ENCODE measurements at regions not wholly inside any gene's neighbourhood (a gene's known extent, or its start where the extent isn't known, plus 50 kb on each side); places are given as distances from the start of the nearest gene placed in this dataset.

GRCh38 chr15:88719654-88720053 is 80.8 kb downstream of the ISG20 start:
- Mint-ChIP-seq H3K9me3 (ENCODE audit: unreplicated experiment) (peaks cover 2% of the 10 kb centered on the region), H3K4me1 (ENCODE audit: low read depth, unreplicated experiment) (peaks cover 4% of the 10 kb centered on the region), H3K27ac (ENCODE audit: unreplicated experiment) (no peak overlapping the region), H3K36me3 (ENCODE audit: unreplicated experiment) (no peaks in the 10 kb centered on the region), H3K4me3 (ENCODE audit: unreplicated experiment) (no peak overlapping the region), H3K27me3 (ENCODE audit: unreplicated experiment) (peaks cover 5% of the 10 kb centered on the region)
- DNase-seq: no peak
- TF ChIP-seq, protein P1, sequence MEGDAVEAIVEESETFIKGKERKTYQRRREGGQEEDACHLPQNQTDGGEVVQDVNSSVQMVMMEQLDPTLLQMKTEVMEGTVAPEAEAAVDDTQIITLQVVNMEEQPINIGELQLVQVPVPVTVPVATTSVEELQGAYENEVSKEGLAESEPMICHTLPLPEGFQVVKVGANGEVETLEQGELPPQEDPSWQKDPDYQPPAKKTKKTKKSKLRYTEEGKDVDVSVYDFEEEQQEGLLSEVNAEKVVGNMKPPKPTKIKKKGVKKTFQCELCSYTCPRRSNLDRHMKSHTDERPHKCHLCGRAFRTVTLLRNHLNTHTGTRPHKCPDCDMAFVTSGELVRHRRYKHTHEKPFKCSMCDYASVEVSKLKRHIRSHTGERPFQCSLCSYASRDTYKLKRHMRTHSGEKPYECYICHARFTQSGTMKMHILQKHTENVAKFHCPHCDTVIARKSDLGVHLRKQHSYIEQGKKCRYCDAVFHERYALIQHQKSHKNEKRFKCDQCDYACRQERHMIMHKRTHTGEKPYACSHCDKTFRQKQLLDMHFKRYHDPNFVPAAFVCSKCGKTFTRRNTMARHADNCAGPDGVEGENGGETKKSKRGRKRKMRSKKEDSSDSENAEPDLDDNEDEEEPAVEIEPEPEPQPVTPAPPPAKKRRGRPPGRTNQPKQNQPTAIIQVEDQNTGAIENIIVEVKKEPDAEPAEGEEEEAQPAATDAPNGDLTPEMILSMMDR (IDR thresholded peaks at IDR 0.05; ENCODE audit: partially characterized antibody, unreplicated experiment): no peak

DNA sequence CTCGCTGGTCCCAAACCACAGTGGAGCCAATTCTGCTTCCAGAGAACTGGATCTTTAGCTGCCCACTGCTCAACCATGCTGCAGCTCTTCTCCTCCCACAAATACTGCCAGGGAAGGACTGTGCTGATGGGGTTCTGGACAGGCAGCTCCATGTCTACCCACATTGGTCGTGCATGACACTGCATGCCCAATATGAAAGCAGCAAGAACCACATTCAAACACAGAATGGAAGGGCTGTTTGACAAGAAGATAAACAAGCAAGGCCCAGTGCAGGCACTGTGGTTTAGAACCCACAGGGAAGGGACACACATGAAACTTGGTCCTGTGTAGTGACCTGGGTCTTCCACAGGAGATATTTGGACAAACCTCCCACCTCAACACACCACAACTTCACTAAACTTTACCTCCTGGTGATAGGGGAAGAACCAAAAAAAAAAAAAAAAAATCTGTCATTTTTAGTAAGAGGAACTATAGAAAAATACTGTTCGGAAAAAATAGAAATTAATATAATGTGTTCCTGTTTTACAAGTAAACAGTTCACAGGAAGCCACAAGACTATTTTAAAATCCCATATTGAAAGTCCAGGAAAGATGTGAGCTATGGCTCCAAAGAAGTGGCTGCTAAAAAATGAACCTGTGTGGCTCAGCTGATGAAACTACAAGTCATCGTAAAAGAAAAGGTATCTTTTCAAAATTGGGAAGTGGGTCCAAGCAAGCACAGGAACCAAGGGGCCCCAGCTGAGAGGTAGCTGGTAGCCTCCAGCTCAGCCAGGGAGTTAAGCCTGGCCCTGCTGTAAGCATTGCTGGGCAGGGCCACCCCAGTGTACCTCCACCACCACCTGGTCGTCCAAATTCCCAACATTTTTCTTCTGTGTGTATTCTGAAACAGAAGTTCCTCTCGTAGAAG is 77.7 kb upstream of the ACAN start:
- H3K27ac Mint-ChIP-seq (ENCODE audit: unreplicated experiment): no peak overlapping the region
- peaks cover 5% of the 10 kb centered on the region for H3K27me3 Mint-ChIP-seq (ENCODE audit: unreplicated experiment)
- H3K9me3 Mint-ChIP-seq (ENCODE audit: unreplicated experiment): peaks cover 2% of the 10 kb centered on the region
- TF ChIP-seq, protein P1 (IDR thresholded peaks at IDR 0.05; ENCODE audit: partially characterized antibody, unreplicated experiment): no peak
- no peaks in the 10 kb centered on the region for H3K4me1 Mint-ChIP-seq (ENCODE audit: low read depth, unreplicated experiment)
- DNase-seq: no peak
- peaks cover 5% of the 10 kb centered on the region for H3K36me3 Mint-ChIP-seq (ENCODE audit: unreplicated experiment)
- H3K4me3 Mint-ChIP-seq (ENCODE audit: unreplicated experiment): no peak overlapping the region

GRCh38 chr15:88727439-88727838 is 75.8 kb upstream of the ACAN start:
- TF ChIP-seq, protein P1 (IDR thresholded peaks at IDR 0.05; ENCODE audit: partially characterized antibody, unreplicated experiment): no peak
- H3K9me3 Mint-ChIP-seq (ENCODE audit: unreplicated experiment): peaks cover 2% of the 10 kb centered on the region
- DNase-seq: no peak
- H3K36me3 Mint-ChIP-seq (ENCODE audit: unreplicated experiment): peaks cover 5% of the 10 kb centered on the region
- no peak overlapping the region for H3K27ac Mint-ChIP-seq (ENCODE audit: unreplicated experiment)
- H3K27me3 Mint-ChIP-seq (ENCODE audit: unreplicated experiment): peaks cover 6% of the 10 kb centered on the region
- no peak overlapping the region for H3K4me3 Mint-ChIP-seq (ENCODE audit: unreplicated experiment)
- H3K4me1 Mint-ChIP-seq (ENCODE audit: low read depth, unreplicated experiment): no peaks in the 10 kb centered on the region

DNA sequence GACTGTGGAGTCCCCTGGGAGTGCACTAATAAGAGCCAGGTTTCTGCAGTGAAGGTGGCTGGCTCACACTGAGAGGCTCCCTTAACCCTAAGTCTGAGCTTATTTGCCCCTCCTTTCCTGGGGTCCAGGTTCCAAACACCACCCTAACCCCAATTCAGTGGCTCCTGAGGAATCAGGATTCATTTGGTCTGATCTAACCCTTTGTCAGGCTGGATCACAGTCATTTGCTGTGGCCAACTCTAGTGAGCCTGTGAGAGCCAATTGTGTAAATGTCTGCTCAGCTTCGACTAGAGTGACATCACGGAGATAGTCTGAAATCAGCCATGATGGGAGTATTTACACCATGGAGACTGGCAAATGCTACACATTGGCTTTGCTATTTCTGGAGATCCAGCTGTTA is 73.7 kb upstream of the ACAN start:
- Mint-ChIP-seq H3K27me3 (ENCODE audit: unreplicated experiment) (peaks cover 6% of the 10 kb centered on the region), H3K9me3 (ENCODE audit: unreplicated experiment) (peaks cover 2% of the 10 kb centered on the region), H3K4me1 (ENCODE audit: low read depth, unreplicated experiment) (no peaks in the 10 kb centered on the region), H3K4me3 (ENCODE audit: unreplicated experiment) (no peak overlapping the region), H3K27ac (ENCODE audit: unreplicated experiment) (no peak overlapping the region), H3K36me3 (ENCODE audit: unreplicated experiment) (peaks cover 5% of the 10 kb centered on the region)
- TF ChIP-seq, protein P1 (IDR thresholded peaks at IDR 0.05; ENCODE audit: partially characterized antibody, unreplicated experiment): no peak
- no peak for DNase-seq

DNA sequence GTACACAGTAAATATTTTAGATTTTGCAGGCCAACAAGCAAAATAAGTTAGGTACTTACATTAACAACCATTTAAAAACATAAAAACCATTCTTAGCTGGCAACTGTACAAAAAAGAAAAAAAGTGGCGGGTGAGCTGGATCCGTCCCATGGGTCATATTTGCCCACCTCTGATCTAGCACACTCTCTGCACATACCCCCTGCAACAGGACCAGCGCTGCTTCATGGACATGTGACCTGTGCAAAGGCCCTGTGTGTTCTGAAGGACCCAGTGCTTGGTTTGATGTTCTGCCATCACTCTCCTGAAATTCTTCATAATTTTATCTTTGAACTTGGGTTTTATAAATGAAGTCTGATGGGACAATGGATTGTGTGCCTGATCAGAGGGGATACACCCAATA is 72.5 kb upstream of the ACAN start:
- H3K4me1 Mint-ChIP-seq (ENCODE audit: low read depth, unreplicated experiment): no peaks in the 10 kb centered on the region

More for the DNA sequence above, 72.5 kb upstream of the ACAN start:
- TF ChIP-seq, protein P1 (IDR thresholded peaks at IDR 0.05; ENCODE audit: partially characterized antibody, unreplicated experiment): no peak
- no peak for DNase-seq
- Mint-ChIP-seq H3K36me3 (ENCODE audit: unreplicated experiment) (peaks cover 5% of the 10 kb centered on the region), H3K4me3 (ENCODE audit: unreplicated experiment) (no peak overlapping the region), H3K27me3 (ENCODE audit: unreplicated experiment) (peaks cover 6% of the 10 kb centered on the region), H3K27ac (ENCODE audit: unreplicated experiment) (no peak overlapping the region), H3K9me3 (ENCODE audit: unreplicated experiment) (peaks cover 2% of the 10 kb centered on the region)

All from glutamatergic neuron (in vitro differentiated cells).